Uterus (tissue), 2 donors: ENCODE measurements at regions not wholly inside any gene's neighbourhood (a gene's known extent, or its start where the extent isn't known, plus 50 kb on each side); places are given as distances from the start of the nearest gene placed in this dataset.

ENCODE experiments used
- CTCF ChIP-seq, 4 experiments: fragments of 200-600 bp in 2 of 4; fragments of 450-650 bp in 2 of 4; sonication (generic) in 2 of 4; IDR thresholded peaks; one replicate each; pipeline ENCODE4 v1.5.1; 2016 to 2019; ENCODE audit warnings: antibody characterized with exemption in 4 of 4, mild to moderate bottlenecking in 2 of 4, moderate library complexity in 1 of 4
- POLR2A ChIP-seq, 2 donors: fragments of 450-650 bp; IDR thresholded peaks; one replicate each; pipeline ENCODE4 v1.6.1; 2016; ENCODE audit warnings: antibody characterized with exemption in 2 of 2, mild to moderate bottlenecking in 1 of 2, moderate library complexity in 1 of 2

GRCh38 chr12:115712676-115713075, 564.8 kb downstream of the MED13L start:
- no peak for TF ChIP-seq CTCF (IDR thresholded peaks at IDR 0.05)
- TF ChIP-seq POLR2A (IDR thresholded peaks at IDR 0.05), result no peak
